ENCODE measurements at regions not wholly inside any gene's neighbourhood (a gene's known extent, or its start where the extent isn't known, plus 50 kb on each side); places are given as distances from the start of the nearest gene placed in this dataset.
"Not testable (repeated sequence)": the region's sequence is repeated elsewhere in the genome, so short reads cannot be mapped to it uniquely, and the experiment has no call there.

DNA sequence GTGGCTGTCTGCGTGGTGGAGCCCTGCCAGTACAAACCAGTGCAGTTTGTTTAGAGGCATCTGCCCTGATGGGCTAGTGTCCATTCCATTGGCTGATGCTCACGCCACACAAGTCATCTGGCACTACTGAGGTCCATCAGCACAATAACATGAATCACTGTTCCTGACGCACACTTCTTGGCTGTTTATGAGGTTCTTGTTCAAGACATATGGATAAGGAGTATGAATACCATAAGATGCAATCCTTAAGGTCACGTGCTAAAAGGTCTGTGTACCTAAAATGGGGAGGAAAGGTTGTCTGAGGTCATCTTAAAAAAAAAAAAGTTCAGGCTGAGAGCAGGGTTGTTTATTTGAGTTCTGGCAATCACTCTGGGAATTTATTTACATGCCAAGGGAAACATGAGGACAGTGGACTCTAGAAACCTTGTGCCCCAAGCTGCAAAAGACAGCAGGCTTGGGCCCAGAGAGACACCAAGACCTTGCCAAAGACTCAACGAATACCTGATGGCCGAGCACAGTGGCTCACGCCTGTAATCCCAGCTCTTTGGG is 54.1 kb upstream of the SHLD1 start:
- no peak for DNase-seq (ENCODE audit: low spot score)

DNA sequence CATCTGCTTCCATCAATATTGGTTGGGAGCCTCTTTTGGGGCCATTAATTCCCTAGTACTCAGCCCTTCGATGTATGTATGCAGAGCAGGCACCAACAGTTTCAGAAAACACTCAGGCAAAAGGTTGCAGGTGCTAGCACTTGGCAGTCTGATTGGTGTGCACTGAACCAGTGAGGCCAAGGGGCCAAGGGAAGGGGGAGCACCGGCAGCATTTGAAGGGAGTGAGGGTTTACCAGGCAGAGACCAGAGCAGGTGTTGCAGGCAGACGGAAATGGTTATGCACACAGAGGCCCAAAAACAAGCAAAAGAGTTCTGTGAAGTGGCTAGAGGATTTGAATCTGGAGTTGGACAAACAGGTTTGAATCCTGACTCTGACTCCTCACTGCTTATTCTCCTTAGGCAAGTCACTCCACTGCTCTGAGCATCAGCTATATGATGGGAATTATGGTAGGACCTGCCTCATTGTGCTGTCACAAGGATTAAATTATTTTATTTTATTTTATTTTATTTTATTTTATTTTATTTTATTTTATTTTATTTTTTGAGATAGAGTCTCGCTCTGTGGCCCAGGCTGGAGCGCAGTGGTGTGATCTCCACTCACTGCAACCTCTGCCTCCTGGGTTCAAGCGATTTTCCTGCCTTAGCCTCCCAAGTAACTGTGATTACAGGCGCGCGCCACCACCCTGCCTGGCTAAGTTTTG is 58.1 kb upstream of the SHLD1 start:
- no peak for DNase-seq (ENCODE audit: low spot score)

DNA sequence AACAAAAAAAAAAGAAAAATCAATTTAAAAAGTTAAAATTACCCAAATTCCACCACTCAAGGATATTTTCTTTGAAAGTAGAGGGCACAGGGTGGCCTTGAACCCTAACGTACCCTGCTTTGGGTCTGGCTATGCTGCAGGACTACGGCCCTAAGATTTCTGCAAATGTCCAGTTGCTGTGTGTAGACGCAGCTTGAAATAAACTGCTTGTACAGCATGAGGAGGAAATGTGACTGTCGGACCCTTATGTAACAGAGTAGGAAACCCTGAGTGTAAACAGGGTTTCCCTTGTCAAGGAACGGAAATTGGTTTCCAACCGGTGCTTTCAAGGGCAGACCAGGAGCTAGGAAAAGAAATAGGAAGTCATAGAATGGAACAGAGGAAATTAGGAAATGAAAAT is 60.7 kb upstream of the SHLD1 start:
- no peak for DNase-seq (ENCODE audit: low spot score)

DNA sequence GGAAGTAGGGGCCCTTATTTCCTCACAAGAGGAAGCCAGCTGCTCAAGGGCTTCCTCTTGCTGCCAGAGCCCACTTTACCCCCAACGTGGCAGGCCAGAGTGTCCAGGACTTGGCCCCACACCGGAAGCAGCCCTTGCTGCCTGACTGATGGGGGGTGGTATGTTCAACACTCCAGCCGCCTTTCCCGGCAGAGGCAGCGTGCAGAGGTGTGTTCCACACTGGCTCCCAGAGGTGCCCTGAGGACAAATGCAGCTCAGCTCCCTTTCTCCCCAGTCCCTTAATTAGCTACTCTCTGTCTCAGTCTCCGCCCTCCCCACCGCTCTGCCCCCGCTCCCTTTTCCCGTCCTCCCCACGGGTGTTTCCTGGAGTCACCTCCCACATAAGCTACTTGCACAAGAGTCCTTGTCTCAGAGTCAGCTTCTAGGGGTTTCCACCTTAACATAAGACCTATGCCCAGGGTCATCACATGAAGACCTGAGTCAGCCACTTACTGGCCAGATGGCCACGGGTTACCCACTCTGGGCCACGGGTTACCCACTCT is 61.7 kb upstream of the SHLD1 start:
- no peak for DNase-seq (ENCODE audit: low spot score)

DNA sequence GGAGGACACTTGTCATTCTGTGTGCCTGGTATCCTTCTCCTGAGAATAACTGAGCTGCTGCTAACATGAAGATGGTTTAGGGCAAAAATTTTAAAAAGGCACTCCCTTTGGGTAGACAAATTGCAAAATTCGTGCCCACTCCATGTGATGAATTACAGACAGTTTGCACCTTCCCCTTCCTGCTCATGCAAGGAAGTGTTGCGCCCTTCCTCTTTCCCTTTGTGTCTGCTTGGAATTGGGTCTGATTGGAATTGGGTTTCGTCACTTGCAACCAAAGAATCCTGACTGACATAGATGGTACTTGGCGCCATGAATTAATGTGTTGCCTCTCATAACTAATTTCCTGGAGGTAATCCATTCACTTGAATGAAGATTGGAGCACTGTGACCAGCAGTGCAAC is 62.3 kb upstream of the SHLD1 start:
- no peak for DNase-seq (ENCODE audit: low spot score)

DNA sequence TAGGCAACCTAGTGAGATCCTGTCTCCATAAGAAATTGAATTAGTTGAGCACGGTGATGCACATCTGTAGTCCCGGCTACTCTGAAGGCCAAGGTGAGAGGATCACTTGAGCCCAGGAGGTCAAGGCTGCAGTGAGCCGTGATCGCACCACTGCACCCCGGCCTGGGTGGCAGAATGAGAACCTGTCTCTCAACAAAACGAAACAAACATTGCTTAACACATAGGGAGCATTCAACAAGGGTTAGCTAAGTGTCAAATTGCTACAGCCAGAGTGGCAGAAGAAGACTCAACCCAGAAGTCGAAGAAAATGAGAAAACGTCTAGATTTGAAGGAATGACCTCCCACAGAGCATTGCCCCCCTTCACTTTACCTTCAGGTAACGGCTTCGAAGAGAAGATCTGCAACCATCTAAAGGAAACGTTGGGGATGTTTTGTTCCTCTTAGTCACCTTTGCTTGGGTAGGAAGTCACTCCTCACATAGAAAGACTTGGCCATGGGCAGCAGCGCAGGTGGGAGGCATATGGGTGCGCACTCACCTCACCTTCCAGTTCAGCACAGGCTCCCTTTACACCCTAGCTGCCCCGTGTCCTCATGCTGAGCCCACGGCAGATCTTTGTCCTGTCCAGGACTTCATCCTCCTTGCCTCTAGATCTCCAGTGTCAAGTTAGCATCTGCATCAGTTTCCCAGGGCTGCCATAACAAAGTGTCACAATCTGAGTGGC is 63.7 kb upstream of the SHLD1 start:
- DNase-seq (ENCODE audit: low spot score): no peak

DNA sequence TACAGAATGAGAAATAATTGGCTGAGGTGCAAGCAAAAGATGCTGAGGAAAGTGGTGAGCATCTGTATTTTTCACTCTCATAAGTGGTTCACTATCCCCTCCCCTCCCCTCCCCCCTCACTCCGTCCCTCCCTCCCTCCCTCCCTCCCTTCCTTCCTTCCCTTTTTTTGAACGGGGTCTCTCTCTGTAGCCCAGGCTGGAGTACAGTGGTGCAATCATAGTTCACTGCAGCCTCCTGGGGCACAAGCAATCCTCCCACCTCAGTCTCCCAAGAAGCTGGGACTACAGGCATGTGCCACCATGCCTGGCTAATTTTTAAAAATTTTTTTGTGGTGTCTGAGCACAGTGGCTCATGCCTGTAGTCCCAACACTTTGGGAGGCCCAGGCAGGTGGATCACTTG is 67.6 kb upstream of the SHLD1 start:
- not testable (repeated sequence) for DNase-seq (ENCODE audit: low spot score)

DNA sequence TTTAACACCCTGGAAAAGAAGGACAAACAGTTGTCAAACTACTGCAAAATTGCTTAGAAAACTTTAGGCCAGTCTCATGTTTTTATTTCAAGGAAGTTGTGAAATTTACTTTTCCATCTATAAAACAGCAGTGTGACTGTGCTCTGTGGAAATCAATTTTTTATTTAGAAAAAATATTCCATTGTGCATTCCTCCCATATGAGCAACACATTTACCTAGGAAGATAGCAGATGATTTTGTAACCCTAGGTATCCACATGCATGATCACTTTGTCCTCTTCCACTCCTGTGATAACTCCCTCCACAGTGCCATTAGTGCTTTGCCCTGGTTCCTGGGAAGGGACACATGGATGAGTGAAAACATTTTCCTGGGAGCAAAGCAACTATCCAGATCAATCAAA is 69.4 kb upstream of the GPCPD1 start:
- no peak for DNase-seq (ENCODE audit: low spot score)

DNA sequence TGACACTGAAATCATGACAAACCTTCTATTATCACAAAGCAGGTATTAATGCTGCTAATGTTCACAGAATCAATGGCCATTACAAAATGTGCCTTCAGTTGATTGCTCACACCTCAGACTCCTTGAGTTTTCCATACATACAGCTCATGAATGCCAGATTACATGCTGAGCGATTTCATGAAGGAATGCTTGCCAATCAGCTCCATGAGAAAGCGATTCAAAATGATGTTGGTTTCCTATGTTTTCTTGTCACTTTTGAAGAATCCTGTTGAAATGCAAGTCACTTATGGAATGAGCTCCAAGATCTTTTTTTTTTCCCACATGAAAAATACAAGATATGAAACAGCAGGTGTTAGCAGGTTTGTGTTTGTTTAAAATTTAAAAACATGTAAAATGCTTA is 68.0 kb upstream of the GPCPD1 start:
- no peak for DNase-seq (ENCODE audit: low spot score)

DNA sequence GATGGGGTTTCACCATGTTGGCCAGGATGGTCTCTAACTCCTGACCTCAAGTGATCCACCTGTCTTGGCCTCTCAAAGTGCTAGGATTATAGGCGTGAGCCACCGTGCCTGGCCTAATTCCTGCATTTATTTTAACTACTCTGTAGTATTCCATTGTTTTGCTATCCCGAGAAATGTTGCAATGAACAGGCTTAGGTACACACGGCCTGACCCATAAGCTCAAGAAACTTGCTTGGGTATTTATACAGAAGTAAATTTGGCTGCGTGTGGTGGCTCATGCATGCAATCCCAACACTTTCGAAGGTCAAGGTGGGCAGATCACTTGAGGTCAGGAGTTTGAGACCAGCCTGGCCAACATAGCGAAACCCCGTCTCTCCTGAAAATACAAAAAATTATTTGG is 67.1 kb upstream of the GPCPD1 start:
- not testable (repeated sequence) for DNase-seq (ENCODE audit: low spot score)

DNA sequence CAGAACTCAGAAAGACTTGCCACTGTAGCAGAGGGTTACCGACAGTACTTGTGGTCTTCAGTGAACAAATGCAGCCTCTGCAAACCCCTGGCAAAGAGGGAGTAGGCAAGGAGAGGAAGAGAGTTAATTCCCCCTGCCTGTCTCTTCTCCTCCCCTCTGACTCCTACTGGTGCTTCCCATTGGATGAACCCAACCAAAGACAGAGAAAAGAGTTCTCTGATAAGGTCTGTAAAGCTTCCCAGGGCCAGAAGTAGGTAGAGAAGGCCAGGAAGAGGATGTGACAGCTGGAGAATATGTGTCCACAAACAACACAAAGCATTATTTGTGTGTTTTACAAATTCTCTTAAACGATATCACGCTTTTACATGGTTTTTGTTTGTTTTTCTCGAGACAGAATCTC is 66.6 kb upstream of the GPCPD1 start:
- DNase-seq (ENCODE audit: low spot score): no peak

DNA sequence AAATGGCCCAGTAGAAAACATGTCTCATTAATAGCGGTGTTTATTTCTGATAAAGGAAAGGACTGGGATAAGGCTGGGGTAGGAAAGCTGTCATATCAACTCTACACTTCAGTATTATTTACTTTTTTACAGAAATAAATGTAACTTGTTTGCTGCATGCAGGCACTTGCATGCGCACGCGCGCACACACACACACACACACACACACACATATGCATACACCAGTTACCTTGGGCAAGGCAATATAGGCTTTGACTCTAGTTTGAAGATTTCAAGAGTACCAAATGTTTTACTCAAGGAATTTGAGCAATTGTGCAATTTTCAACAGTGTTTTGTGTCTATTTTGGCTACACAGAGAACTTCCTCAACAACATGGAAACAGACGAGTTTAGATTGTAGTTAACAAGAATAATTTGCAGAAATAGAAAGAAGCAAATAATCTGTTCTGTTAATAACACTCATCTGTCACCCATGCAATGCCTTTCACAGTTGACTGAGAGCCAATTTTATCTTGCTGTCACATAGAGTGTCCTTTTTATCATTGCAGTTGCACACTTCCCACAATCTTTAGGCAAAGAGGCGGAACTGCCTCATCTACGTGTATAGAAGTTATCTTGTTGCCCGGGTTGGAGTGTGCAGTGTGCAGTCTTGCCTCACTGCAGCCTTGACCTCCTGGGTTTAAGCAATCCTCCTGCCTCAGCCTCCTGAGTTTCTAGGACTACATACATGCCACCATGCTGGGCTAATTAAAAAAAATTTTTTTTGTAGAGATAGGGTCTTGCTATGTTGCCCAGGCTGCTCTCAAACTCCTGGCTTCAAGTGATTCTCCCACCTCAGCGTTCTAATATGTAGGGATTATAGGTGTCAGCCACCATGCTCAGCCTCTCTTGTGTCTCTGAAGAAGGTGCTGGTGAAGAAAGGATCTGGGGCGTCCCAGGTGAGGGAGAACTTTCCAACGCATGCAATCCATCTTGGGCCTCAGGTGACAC is 64.6 kb upstream of the GPCPD1 start:
- DNase-seq (ENCODE audit: low spot score): no peak

DNA sequence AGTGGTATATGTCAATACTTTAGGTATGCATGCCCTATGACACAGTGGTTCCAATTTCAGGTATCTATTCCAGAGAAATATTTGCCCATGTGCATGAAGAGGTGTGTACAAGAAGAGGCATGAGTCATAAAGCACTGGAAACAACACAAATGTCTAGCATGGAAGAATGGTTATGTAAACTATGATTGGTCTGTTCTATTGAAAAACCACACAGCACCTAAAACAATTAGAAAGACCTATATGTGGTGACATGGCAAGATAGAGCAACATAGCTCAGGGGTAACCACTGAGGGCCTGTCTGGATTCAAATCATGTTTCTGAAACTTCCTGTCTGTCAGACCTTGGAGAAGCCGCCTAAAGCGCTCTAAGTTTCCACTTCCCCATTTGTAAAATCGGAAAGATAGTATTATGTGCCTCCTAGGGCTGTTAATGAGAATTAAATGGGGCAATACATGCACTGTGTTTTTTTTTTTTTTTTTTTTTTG is 63.4 kb upstream of the GPCPD1 start:
- peak; percentile 32 for DNase-seq (ENCODE audit: low spot score)

DNA sequence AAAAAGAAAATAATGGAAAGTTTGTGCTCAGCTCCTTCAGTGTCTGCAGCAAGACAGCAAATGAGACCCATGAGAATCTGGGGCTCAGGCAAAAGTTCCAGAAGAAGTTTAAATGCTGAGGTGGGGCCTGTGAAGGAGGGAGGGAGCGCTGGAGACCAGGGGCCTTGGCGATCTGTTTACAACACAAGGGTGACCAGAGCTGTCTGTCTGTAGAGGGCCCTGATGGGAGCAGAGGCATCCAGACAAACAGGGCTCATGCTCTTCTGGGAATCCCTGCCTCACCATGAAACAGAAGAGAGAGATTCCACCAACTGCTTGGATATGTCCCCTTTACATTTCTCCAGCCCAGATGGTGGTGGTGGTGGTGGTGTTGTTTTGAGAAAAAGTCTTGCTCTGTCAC is 60.1 kb upstream of the GPCPD1 start:
- no peak for DNase-seq (ENCODE audit: low spot score)

DNA sequence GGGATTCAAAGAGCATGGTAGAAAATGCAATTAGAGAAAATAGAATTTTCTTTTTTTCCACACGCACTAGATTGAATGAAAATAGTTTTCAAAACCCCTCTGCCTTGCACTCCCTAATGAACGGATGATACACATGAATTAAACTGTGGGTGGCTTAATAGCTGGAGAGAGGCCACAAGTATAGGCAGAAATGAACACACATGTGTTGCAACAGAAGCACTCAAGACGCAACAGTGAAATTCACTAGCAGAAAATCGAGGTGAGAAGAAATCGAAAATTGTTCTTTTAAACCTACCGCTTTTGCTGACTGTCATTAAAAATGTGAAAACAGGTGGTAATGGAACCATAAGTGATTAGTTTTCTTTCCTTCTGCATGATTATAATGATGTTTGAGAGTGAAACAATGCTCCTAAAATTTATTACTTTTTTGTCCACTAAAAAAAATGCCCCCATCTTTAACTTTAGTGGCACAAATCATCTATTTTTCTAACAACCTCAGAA is 59.3 kb upstream of the GPCPD1 start:
- DNase-seq (ENCODE audit: low spot score): no peak

DNA sequence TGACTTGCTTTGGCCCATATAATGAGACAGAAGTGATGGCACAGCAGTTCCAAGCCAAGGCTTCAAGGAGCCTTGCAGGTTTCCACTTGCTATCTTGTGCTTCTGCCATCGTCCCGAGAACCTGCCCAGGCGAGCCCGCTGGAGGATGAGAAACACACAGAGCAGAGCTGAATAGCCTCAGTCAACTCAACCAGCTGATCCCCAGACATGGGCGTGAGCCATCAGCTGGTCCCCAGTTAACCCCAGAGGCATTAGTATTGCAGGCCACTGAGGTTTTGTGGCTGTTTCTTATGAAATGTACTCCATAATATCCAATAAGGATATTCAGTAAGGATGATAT is 57.7 kb upstream of the GPCPD1 start:
- no peak for DNase-seq (ENCODE audit: low spot score)

DNA sequence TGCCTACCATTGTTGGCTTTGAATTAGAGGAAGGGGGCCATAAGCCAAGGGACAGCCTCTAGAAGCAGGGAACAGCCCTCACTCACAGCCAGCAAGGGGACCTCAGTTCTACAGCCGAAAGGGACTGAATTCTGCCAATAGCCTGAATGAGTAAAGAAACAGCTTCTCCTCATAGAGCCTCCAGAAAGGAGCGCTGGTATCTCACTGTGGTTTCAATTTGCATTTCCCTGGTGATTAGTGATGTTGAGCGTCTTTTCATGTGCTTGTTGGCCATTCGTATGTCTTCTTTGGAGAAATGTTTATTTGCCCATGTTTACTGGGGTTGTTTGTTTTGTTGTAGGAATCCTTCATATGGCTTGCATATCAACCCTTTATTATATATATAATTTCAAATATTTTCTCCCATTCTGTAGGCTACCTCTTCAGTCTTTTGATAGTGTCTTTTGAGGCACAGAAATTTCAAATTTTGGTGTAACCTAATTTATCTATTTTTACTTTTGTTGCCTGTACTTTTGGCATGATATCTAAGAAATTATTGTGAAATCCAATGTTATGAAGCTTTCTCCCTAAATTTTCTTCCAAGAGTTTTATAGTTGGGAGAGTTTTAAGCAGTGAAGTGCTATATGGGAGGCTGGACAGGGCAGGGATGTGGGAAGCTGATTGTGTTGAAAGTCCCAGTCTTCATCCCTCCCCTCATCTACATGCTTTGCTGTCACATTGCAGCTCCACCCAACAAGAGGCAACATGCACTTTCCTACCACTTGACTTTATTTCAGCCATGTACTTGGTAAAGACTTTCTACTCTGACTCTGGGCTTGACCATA is 57.1 kb upstream of the GPCPD1 start:
- DNase-seq (ENCODE audit: low spot score): no peak

DNA sequence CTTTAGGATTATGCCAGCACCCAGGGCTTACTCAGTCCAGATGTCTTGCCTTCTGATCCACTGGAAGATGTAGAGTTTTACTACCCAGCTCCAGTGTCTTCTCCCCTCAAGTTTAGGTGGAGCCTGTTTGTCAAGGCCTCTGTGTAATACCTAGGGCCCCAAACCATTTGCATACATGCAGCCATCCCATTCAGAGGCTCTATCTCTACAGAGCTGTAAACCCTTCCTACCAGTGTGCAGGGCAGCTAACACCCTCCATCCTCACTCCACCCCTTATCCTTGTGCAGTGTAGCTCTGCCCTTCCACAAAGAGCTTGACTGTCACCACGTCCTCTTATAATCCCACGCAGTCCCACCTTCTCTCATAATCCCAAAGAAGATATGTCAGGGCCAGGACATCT is 54.6 kb upstream of the GPCPD1 start:
- DNase-seq (ENCODE audit: low spot score): no peak

DNA sequence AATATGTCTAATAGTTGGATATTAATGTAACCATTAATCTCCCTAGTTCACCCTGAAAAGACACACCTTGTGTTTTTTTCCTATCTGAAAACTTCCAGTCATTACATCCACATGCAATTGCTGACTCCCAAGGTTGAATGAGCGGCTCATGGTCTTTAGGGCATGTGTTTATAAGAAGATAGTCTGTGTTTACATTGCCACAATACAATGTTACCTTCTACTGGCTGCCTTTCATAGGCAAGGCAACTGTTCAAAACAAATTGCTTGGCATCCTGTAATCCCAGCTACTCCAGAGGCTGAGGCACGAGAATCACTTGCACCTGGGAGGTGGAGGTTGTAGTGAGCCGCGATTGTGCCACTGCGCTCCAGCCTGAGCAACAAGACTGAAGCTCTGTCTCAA is 52.6 kb upstream of the GPCPD1 start:
- DNase-seq (ENCODE audit: low spot score): no peak

DNA sequence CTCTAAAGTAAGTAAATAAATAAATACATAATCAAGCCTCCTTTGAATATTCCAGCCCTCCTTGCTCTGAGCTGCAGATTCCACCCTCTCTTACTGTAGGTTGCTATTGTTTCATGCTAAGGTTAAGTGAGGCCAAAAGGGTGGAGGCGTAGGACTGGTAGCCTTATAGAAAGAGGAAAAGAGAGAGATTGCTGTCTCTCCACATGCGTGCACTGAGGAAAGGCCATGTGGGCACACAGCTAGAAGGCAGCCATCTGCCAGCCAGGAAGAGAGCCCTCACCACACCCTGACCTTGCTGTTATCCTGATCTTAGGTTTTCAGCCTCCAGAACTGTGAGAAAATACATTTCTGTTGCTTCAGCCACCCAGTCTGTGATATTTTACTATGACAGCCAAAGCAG is 52.0 kb upstream of the GPCPD1 start:
- DNase-seq (ENCODE audit: low spot score): no peak

DNA sequence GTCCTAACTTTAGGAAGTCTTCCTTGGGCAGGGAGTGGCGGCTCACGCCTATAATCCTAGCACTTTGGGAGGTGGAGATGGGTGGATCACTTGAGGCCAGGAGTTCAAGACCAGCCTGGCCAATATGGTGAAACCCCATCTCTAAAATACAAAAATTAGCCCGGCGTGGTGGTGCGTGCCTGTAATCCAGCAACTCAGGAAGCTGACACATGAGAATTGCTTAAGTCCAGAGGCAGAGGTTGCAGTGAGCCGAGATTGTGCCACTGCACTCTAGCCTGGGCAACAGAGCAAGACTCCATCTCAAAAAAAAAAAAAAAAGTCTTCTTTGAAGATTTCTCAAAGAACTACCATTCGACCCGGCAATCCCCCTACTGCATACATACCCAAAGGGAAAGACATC is 50.0 kb upstream of the GPCPD1 start:
- DNase-seq (ENCODE audit: low spot score): not testable (repeated sequence)

Measured in LoVo (cell line).